Panc1 (cell line): ENCODE measurements at regions not wholly inside any gene's neighbourhood (a gene's known extent, or its start where the extent isn't known, plus 50 kb on each side); places are given as distances from the start of the nearest gene placed in this dataset.

Experiments used
- POLR2AphosphoS5 ChIP-seq: IDR thresholded peaks from 2 replicates; pipeline ENCODE4 v1.6.1; 2012; ENCODE audit warnings: mild to moderate bottlenecking, low read depth, low read length, moderate library complexity
- SIN3A ChIP-seq: IDR thresholded peaks from 2 replicates; pipeline ENCODE4 v1.6.1; 2012; ENCODE audit warnings: low read depth, mild to moderate bottlenecking, low read length, moderate library complexity, borderline replicate concordance; ENCODE audit not compliant: insufficient read depth
- TCF7L2 ChIP-seq: IDR thresholded peaks from 2 replicates; pipeline ENCODE4 v1.6.1; 2011; ENCODE audit warnings: mild to moderate bottlenecking, low read depth, low read length, inconsistent platforms
- TF ChIP-seq, protein P1 (sequence below): fragments of 450-650 bp; IDR thresholded peaks from 2 replicates; pipeline ENCODE4 v1.5.1; 2017; ENCODE audit warnings: mild to moderate bottlenecking

DNA sequence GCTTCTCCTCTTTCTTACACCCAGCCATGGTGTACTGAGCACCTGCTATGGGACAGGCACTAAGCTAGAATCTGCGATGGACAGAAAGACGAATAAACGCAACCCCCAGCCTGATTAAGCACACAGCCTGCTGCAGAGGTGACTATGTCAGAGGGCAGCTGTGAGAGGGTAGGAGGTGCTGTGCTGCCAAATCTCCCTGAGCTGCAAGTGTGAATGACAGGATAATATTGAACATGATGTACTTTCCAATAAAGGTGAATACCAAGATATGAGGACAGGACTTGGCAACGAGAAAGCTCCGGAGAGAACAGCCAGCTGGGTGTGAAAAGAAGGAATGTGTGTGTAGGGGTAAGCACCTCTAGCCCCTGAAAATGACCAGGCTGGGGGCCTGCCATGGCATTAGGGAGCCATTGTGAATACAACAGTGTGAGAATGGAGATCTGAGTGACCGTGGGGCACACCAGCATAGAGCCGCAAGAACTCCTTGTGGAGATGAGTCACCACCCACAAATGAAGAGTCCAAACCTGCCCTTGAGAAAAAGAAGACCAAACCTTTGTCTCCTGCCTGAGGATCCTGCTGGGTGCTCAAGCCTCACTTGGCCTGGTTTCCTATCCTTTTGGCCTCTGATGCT lies 83.0 kb upstream of the ATF3 start:
- TF ChIP-seq, protein P1, sequence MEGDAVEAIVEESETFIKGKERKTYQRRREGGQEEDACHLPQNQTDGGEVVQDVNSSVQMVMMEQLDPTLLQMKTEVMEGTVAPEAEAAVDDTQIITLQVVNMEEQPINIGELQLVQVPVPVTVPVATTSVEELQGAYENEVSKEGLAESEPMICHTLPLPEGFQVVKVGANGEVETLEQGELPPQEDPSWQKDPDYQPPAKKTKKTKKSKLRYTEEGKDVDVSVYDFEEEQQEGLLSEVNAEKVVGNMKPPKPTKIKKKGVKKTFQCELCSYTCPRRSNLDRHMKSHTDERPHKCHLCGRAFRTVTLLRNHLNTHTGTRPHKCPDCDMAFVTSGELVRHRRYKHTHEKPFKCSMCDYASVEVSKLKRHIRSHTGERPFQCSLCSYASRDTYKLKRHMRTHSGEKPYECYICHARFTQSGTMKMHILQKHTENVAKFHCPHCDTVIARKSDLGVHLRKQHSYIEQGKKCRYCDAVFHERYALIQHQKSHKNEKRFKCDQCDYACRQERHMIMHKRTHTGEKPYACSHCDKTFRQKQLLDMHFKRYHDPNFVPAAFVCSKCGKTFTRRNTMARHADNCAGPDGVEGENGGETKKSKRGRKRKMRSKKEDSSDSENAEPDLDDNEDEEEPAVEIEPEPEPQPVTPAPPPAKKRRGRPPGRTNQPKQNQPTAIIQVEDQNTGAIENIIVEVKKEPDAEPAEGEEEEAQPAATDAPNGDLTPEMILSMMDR: no peak
- TF ChIP-seq POLR2AphosphoS5 (no peak), TCF7L2 (no peak), SIN3A (no peak)
